HT-29 (cell line): ENCODE measurements at regions not wholly inside any gene's neighbourhood (a gene's known extent, or its start where the extent isn't known, plus 50 kb on each side); places are given as distances from the start of the nearest gene placed in this dataset.
A peak's percentile ranks its signal among the peaks of the same experiment; 100 is the strongest.

Experiments
- DNase-seq: peaks from one replicate; pipeline ENCODE4 v3.0.0-alpha.2; 2015; ENCODE audit warnings: low spot score

- no peak for DNase-seq
Observed at GRCh38 chr5:155834271-155834975, 492.5 kb upstream of the SGCD start.

- no peak for DNase-seq
Observed at GRCh38 chr5:155836089-155836803, 490.7 kb upstream of the SGCD start.

GRCh38 chr5:155838394-155838793 lies 488.6 kb upstream of the SGCD start:
- no peak for DNase-seq

GRCh38 chr5:155839251-155840037 lies 487.5 kb upstream of the SGCD start:
- peak; percentile 14 for DNase-seq

GRCh38 chr5:155844542-155844941 lies 482.4 kb upstream of the SGCD start:
- no peak for DNase-seq

GRCh38 chr5:155850370-155850769 lies 476.6 kb upstream of the SGCD start:
- no peak for DNase-seq

- no peak for DNase-seq
Observed at GRCh38 chr5:155866971-155867370, 460.0 kb upstream of the SGCD start.

- DNase-seq = no peak
Observed at GRCh38 chr5:155867522-155868088, 459.4 kb upstream of the SGCD start.

GRCh38 chr5:155870636-155871035 lies 456.3 kb upstream of the SGCD start:
- DNase-seq = no peak

GRCh38 chr5:155871623-155872022 lies 455.3 kb upstream of the SGCD start:
- DNase-seq = peak; percentile 1

GRCh38 chr5:155872629-155873220 lies 454.2 kb upstream of the SGCD start:
- no peak for DNase-seq

- no peak for DNase-seq
Observed at GRCh38 chr5:155878991-155879575, 447.9 kb upstream of the SGCD start.

GRCh38 chr5:155884041-155884440 lies 442.9 kb upstream of the SGCD start:
- no peak for DNase-seq

GRCh38 chr5:155885199-155885598 lies 441.8 kb upstream of the SGCD start:
- no peak for DNase-seq

- DNase-seq = no peak
Observed at GRCh38 chr5:155886311-155887031, 440.5 kb upstream of the SGCD start.

GRCh38 chr5:155895484-155895883 lies 431.5 kb upstream of the SGCD start:
- no peak for DNase-seq

GRCh38 chr5:155897761-155898160 lies 429.2 kb upstream of the SGCD start:
- no peak for DNase-seq

- no peak for DNase-seq
Observed at GRCh38 chr5:155898284-155898683, 428.7 kb upstream of the SGCD start.

GRCh38 chr5:155903791-155904190 lies 423.2 kb upstream of the SGCD start:
- no peak for DNase-seq

- DNase-seq = no peak
Observed at GRCh38 chr5:155905364-155905763, 421.6 kb upstream of the SGCD start.

GRCh38 chr5:155906046-155906445 lies 420.9 kb upstream of the SGCD start:
- DNase-seq = peak; percentile 21
